A172 (cell line): ENCODE measurements at regions not wholly inside any gene's neighbourhood (a gene's known extent, or its start where the extent isn't known, plus 50 kb on each side); places are given as distances from the start of the nearest gene placed in this dataset.
A peak's percentile ranks its signal among the peaks of the same experiment; 100 is the strongest.
"Not testable (repeated sequence)": the region's sequence is repeated elsewhere in the genome, so short reads cannot be mapped to it uniquely, and the experiment has no call there.

Experiments used
- DNase-seq: peaks from one replicate; pipeline ENCODE4 v3.0.0-alpha.2; 2015; ENCODE audit warnings: low spot score

DNA sequence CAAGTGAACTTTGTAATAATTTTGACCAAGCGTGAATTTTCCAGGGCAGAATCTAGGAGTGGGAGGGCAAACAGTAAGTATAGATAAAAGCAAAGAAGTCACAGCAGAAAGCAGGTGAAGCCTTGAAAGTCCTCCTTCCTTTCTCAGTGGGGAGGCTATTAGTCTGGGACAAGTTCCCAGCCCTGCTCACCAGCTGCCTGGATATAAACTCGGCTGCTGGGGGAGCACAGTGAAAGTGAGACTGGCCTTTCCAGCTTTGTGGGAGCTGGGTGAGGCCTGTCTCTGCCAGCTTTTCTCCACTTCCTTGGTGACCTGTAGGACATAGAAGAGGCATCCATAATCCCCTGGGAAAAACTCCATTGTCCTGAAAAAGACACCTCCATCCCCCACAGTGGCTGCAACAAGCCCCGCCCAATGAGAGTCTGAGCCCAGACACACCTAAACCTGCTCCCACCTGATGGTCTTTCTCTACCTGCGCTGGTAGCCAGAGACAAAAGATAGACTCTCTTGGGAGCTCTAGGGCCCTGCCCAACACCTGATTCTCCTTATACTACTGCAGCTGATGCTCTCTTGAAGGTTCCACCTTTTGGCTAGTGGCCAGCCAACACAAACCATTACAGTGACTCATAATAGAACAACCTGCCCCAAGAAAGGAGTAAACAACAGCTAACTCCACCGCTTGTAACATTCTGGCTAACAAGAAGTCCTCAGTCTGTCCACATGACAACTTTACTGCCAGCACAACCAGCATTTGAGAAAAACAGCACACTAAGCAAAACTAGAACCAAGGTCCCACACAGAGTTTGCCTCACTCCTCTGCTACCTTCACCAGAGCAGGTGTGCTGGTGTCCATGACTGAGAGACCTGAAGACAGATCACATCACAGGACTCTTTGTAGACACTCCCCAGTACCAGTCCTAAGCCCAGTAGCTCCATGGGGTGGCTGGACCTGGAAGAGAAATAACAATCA, 252.2 kb upstream of the SLITRK6 start:
- peak; percentile 51 for DNase-seq

DNA sequence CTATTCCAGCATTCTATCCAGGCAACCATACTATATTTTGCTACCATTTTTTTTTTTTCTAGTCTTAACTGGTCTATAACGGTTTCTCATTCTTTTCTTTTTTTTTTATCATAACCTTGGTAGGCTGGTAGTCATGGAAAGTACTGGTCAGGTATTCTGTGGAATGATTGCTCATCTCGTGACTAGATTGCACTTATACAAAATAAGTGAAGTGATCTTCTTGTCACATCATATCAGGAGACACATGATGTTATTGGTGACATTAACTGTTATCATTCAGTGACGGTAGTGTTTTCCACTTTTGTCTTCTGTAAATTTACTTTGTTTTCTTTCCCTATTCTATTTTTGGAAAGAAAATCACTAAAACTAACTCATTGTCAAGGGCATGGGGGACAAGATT, 239.3 kb upstream of the SLITRK6 start:
- DNase-seq = no peak

DNA sequence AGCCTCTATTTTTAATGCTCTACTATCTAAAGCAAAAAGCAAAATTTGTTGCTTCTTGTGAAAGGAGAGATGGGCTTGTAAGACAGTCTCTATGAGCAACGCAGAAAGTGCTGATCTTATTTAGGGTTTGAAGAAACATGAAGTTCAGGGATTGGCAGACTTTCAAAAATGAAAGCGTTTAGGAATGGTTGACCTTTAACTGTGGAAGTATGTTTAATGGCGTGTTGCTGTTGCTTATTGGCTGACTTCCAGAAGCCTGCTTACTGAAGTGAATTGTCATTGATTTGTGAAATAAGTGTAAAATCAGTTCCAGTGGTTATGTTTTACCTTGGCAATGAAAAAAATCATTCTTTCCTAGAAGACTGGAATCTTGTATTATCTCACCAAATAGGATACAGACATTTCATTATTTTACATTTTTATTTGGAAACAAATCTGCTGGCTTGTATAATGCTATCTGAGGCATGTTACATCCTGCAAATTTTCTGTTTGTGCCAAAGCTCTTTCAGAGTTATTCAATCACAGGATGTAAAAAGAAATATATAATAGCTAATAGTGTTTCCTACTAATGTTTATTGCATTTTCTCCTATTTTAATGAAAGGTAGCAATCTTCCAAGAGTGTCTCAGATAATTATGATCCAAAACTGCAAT, 221.3 kb upstream of the SLITRK6 start:
- peak; percentile 15 for DNase-seq

DNA sequence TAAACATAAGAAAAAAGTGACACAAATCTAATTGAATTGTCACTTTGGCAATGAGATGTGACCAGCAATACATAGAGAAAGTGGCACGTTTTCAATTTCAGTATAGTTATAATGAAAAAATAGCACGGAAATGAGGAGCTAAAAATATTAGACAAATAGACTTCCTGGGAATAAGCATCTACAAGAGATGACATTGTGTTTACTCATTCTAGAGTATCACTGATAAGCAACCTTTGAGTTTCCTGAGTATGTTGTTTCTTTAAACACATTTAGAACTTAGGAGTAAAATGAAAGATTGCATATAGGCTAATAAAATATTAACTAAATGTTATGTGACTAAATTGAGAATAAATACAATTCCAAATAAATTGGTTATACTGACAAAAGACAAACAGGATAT, 207.1 kb upstream of the SLITRK6 start:
- DNase-seq = no peak

DNA sequence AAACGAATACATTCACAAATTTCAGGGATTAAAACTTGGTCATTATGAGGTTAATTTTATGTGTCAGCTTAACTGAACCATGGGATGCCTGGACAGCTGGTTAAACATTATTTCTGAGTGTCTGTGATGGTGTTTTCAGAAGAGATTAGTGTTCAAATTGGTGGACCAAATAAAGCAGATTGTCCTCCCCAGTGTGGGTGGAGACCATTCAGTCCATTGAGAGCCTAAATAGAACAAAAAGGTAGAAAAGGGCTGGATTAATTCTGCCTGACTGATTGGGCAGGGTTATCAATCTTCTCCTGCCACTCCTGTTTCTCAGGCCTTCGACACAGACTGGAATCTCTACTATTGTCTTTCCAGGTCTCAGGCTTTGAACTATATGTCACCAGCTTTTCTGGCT, 203.8 kb upstream of the SLITRK6 start:
- DNase-seq = no peak

DNA sequence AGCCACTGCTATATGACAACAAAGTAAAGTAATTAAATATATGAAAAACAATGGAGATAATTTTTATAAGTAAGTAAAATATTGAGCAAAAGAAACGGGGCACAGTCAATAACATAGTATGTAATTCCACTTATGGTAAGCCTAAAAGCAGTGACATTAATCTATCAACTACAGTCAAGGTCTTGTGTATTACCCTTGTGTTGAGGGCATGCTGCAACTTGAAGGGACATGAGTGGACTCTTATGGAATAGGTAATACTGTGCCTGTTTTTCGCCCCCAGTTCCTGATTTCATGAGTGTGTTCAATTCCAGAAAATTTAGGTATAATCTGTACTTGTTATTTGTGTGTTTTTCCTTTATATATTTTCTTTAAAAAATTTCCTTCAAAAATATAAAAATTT, 201.3 kb upstream of the SLITRK6 start:
- no peak for DNase-seq

DNA sequence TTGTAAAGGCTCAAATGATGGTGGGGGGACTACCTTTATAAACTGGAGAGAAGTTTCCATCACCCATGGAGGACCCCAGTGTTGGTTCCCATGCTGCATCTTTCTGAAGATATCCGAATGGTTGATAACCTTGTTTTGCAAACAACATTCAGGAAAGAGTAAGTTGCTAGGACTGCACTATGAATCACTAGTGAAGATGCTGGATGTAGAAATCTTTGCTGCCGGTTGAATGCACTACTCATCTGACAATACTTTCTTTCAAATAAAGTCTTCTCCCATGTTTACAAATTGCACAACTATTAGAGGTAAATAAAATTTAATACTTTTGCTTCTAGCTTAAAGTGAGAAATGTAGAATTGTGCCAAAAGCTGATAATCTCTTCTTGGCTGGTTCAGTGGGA, 198.4 kb upstream of the SLITRK6 start:
- DNase-seq = no peak

DNA sequence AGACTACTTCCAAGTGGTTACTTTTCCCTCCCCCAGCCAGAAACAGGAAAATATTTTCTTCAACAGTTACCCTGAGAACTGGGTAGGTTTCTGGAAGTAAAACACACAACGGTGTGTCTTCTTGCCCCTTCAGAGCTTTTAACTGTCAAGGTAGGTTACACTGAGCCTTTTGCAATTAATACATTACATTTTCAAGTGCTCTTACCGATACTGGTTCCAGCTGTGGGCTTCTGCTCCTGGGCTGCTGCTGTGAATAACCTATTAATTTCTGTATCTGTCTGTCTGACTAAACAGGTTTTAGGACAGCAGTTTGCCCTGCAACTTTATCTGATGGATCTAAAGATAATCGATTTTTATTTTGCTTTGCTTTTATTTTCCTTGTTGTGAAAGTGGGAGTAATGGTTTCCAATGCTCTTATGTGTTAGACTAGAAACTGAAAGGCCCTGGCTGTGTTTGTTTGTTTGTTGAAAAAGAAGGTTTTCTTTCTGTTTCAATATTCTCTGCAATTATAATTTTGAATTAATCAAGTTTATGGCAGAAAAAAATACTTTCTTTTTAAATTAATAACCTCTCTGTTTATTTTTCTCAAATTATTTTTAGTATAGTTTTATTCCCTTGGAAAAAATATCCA, 196.7 kb upstream of the SLITRK6 start:
- DNase-seq = no peak

DNA sequence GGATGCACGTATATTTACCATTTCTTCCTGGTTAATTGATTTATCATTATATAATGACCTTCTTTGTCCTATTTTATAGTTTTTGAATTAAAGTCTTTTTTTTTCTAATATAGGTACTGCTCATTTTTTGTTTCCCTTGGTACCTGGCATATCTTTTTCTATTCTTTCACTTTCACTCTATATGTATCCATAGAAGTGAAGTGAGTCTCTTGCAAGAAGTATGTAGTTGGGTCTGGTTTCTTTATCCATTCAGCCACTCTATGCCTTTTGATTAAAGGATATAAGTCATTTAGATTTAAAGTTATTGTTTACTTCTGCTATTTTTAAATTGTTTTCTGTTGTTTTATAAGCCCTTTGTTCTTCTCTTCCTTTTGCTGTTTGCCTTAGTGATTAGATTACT, 194.3 kb upstream of the SLITRK6 start:
- DNase-seq = no peak

DNA sequence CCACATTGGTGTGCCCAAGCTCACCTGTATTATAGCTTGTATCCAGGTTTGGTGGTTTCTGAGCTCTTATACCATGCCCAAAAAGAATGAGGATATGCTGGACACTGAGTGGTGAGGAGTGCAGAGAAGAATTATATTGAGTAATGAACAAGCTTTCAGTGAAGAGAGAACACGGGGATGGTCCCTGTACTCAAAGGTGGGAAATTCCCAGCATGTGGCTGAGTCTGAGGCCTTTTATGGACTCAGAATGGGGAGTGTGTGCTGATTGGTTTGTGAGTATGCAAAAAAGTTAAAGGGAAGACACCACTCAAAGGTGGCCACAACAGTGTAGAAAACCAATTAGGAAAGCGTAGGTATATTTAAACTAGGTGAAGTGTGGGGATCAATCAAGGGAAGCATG, 191.2 kb upstream of the SLITRK6 start:
- DNase-seq = no peak

DNA sequence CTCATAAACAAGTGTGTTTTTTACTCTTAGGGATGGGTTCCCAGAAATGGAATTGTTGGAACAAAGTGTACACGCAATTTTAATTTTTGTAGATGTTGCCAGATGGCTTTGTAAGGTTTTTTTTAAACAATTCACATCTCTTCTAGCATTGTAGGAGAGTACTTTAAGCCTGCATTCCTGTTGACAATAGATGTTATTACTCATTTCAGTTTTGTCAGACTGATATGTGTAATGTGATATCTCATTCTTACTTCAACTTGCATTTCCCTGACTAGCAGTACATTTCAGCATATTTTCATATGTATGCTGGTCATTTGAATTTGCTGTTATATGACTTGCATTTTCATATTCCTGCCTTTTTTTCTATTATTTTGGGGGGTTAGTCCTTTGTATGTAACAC, 186.6 kb upstream of the SLITRK6 start:
- no peak for DNase-seq

DNA sequence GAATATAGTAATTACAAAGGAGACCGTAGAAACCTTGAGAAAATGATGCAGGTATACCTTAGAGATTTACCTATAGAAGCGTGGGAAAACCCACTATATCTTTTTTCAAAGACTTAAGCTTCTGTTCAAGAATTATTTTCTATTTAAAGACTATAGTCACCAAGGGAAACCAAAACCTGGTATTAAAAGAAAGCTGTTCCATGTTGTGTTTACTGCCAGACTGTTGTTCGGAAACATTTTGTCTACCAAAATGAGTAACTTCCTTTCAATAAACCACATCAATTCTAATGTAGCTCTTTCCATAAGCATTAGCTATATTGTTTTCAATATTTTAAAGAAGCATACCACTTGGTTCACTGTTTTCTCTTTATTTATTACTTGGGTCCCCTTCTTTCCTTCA, 182.9 kb upstream of the SLITRK6 start:
- DNase-seq = no peak

DNA sequence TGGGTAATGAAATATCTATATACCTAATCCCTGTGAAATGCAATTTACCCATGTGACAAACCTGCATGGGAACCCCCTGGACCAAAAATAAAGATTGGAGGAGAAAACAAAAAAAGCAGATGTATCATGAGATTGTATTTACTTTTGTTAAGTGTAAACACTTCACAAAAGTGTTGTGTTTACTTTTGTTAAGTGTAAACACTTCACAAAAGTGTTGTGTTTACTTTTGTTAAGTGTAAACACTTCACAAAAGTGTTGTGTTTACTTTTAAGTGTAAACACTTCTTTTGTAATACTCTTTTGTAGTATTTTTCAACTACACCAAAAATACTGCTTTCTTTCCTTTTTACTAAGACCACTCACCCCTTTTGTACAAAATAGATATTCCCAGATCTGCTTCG, 181.2 kb upstream of the SLITRK6 start:
- not testable (repeated sequence) for DNase-seq

DNA sequence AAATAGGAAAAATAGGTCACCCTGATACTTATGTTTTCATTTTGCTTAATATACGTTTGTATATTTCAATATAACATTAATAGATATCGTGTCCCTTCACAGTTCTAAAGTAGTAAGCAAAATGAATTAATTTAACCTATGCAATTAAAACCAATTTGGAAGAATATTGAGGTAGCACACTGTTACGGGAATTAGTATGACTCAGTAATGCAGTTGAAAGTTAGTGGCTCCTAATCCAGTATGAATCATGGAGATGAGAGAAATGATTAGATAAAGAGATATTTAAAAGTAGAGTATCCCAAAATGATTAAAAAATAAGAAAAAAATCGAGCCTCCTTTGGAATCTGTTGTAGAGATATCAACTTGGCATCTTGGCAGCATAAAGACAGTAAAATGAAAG, 177.0 kb upstream of the SLITRK6 start:
- DNase-seq = no peak

DNA sequence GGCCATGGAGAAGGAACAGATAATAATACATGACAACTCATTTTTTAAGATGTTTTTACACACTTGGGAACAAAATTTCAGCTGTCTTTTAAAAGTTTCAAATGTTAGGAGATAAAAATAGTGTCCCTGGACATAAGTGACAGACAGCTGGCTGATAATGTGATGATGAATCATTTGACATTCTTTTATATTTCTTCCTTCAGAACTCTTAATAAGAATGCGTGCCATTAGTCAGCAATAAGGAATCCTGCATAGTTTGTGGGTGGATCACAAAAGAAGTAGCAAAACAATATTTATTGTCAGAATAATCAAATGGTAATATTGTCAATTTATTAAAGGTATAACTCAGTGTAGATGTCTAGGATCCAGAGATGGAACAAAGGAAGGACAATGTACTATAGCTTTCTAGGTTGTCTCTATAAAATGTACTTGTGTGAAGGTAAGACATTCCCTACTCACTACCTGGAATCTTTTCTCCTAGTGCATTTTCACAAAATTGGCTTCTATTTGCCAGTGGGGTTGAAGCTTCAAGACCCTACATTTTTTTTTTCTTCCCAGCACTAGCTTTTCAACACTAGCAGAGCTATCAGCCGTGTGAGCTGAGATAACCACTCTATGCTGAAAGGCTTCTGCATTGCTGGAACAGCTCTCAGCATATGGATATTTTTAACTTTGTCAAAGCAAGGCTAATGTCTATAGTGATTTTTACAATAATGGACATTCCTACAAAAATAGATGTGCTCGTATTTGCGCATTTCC, 175.6 kb upstream of the SLITRK6 start:
- peak; percentile 10 for DNase-seq

DNA sequence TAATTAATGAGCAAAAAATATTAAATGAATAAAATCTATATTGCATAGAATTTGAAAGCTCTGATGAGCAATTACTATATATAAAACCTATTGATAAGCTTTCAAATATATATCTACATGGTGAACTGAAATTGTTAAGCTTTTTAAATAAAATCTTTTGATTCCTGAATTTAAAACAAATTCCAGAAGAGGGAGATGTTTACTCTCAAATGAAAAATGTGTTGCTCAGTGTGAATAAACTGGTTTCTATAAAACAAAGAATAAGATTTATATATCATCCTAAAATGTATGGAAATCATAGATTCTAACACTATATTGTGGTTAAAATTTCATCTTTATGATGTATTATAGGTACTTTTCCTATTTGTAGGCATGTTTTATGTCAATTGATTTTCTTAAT, 171.5 kb upstream of the SLITRK6 start:
- no peak for DNase-seq

DNA sequence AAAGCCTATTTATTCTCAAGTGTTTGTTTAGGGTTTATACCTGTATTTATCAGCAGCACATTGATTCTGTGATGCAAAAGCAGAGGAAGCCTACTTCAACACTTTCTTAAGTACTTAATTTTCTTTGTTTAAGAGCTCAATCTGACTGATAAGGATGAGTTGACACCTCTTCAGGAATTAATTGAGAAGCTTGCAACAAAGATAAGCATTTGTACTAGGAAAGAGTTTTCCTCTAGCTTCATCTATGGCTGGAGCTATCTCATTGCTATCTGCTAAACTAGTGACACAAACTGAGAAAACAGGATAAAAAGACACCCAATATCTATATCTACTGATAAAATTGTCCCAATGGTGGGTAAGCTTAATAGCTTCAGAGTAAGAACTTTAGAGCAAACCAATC, 170.1 kb upstream of the SLITRK6 start:
- no peak for DNase-seq

DNA sequence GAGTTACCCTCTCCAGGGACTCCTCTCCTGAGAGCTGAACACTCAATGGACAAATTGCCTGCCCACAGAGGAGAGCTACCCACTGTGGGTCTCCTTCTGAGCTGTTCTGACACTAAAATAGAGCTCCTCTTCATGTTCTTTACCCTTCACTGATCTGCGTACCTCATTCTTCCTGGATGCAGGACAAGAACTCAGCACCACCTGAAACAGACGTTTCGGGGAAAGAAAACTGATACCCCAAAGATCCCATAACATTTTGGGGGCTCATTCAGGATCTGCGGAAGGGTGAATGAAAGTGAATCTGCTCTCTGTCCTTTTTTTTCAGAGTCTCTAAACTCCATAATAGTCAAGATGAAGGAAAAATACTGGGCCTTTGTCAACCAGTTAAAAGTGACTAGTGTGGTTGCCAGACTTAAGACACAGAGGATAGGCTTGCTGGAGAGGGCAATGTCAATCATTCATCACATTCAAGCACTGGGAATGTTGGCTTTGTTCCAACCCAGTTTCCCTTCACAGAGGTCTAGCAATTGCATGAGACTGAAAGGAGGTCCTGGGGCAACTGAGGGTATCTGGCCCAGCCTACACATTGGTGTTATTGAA, 136.7 kb upstream of the SLITRK6 start:
- no peak for DNase-seq

DNA sequence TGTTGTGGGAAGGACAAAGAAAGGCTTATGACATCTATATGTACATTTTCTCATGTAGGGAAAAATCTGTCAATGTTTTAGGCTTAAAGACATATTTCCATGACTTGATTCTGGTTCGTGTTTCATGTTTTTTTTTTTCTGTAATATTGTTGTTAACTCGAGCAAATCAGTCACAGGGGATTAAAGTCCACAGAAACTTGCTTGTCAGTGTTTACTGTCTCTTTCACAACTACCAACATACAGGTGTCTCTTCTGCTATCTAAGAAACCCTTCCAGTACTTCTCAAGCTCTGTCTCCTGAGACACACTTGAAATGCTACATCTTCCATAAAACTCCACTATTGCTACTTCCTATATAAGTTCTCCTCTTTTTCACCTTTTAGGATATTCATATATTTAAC, 130.9 kb upstream of the SLITRK6 start:
- DNase-seq = no peak

DNA sequence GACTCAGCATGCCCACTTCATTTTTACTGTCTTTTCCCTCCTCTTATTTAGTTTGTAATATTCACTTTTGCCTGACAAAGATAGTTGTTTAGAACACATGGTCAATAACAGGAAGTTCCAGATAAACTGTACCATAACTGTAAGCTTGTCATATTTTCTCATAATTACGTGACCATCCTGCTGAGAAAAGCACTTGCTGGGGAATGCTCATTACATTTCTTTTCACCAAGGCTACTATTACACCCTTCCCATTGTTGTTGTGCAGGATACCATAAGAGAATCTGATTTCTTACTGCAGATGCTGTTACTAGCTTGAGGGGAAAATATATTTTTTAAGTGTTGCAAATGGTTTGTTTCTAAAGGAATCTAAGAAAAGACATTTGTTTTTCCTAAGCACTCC, 111.7 kb upstream of the SLITRK6 start:
- no peak for DNase-seq

DNA sequence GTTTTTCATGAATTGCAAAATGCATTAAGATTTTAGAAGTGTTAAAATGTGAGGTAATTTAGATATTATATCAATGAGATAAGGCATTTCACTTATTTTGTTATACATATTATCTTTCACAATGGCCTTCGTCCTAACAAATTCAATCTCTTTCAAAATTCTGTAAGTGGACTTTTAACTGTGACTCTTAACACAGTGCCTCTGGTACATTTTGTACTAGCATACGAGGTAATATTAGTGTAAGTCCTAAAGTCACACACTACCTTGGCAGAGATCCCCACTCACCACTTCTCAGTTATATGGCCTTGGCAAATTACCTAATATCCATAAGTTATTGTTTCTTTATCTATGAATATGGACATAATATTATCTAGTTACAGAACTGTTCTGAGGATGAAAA, 101.3 kb upstream of the SLITRK6 start:
- DNase-seq = no peak
